22Rv1 (cell line): ENCODE measurements at regions not wholly inside any gene's neighbourhood (a gene's known extent, or its start where the extent isn't known, plus 50 kb on each side); places are given as distances from the start of the nearest gene placed in this dataset.

Experiments
- ZFX ChIP-seq: fragments of 450-650 bp; IDR thresholded peaks from 2 replicates; pipeline ENCODE4 v1.6.1; 2017; ENCODE audit warnings: antibody characterized with exemption, borderline replicate concordance
- TF ChIP-seq, protein P1 (sequence below): fragments of 450-650 bp; IDR thresholded peaks from 2 replicates; pipeline ENCODE4 v1.5.1; 2017; ENCODE audit warnings: mild to moderate bottlenecking

DNA sequence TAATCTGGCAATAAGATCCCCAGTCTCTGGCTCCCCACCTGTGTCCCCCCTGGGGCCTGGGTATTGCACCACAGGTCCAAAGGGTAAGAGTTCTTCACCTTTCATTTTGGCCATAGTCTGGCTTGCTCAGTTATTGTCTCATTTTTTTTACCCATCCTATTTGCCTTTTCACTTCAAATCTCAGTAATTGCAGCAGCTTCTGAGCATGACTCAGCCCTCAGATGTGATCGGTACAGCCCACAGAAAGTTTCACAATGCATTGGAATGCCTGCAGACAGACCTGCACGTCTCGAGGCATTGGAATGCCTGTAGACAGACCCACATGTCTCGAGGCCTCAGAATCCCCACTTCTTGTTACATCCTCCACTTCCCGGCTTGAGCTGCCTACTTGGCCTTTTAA, 173.6 kb downstream of the NUFIP1 start:
- TF ChIP-seq, protein P1, sequence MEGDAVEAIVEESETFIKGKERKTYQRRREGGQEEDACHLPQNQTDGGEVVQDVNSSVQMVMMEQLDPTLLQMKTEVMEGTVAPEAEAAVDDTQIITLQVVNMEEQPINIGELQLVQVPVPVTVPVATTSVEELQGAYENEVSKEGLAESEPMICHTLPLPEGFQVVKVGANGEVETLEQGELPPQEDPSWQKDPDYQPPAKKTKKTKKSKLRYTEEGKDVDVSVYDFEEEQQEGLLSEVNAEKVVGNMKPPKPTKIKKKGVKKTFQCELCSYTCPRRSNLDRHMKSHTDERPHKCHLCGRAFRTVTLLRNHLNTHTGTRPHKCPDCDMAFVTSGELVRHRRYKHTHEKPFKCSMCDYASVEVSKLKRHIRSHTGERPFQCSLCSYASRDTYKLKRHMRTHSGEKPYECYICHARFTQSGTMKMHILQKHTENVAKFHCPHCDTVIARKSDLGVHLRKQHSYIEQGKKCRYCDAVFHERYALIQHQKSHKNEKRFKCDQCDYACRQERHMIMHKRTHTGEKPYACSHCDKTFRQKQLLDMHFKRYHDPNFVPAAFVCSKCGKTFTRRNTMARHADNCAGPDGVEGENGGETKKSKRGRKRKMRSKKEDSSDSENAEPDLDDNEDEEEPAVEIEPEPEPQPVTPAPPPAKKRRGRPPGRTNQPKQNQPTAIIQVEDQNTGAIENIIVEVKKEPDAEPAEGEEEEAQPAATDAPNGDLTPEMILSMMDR: no peak
- no peak for TF ChIP-seq ZFX
